ENCODE measurements at regions not wholly inside any gene's neighbourhood (a gene's known extent, or its start where the extent isn't known, plus 50 kb on each side); places are given as distances from the start of the nearest gene placed in this dataset.
"Not testable (repeated sequence)": the region's sequence is repeated elsewhere in the genome, so short reads cannot be mapped to it uniquely, and the experiment has no call there.

DNA sequence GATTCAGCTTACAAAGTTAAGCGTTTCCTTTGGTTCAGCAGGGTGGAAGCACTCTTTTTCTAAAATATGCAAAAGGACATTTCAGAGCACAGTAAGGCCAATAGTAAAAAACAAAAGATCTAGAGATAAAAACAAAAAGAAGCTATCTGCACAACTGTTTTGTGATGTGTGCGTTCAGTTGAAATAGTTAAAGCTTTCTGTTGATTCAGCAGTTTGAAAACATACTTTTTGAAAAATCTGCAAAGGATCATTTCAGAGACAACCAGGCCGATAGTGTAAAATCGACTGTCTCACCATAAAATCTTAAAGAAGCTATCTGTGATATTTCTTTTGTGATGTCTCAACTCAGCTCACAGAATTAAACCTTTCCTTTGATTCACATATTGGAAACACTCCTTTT is 300.0 kb upstream of the ALG10B start:
- DNase-seq, result no peak

DNA sequence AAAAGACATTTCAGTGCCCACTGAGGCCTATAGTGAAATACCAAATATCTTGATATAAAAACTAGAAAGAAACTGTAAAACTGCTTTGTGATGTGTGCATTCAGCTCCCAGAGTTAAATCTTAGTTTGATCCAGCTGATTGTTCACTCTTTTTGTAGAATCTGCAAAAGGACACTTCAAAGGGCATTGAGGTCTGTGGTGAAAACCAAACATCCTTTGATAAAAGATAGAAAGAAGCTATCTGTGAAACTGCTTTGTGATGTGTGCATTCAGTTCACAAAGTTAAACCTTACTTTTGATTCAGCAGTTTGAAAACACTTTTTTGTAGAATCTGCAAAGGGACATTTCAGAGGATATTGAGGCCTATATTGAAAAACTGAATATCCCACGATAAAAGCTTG is 290.7 kb upstream of the ALG10B start:
- no peak for DNase-seq

DNA sequence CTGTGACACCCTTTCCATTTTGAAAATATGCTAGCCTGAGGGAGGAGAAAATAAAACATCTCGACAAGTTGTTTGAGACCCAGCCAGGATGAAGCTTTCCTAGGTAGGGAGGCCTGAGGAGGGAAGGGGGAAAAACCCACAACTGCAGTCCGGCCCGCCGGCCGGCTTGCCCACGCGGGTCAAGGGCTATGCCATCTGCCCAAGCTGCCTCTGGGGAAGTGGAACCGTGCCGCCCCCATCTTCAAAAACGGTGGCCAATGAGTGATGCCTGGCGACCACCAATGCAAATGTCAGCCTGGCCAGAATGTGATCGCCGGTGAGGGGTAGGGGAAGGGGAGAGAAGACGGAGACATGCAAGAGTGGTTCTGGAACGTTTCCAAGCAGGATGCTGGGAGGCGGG is 263.5 kb upstream of the ALG10B start:
- DNase-seq, result no peak

DNA sequence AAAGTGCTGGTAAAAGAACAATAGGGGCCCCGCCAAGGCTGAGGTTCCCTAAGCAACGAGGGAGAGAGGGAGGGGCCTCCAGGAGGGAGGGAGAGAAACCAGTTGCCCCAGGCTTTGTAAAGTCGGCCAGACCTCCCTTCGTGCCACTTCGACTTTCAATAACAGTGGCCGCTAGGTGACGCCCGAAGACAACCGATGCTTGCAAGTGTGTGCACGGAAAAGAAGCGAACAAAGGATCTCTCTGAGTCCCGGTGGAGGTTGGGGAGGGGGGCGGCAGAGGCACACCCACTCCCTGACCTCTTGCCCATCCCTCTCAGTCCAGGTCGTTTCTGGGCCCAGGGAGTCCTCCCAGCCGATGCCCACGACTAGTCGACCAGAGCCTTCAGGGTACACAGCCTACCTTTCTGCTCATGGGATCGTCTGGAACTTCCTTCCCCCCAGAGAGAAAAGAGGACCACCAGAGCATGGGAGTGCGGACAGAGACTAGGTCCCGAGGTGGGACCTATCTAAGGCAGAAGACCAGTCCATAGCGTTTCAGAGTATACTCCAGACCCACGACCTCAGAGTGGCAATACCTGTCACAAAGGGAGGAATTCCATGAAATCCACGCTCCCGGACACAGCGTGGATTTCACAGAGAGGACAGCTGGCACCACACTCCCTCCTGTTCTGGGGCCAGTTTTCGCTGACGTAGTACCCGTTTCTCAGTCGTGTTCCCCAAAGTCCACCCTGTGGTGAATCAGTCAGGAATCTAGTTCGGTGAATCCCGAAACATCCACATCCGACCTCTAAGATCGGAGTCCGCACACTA is 262.7 kb upstream of the ALG10B start:
- DNase-seq, result no peak

DNA sequence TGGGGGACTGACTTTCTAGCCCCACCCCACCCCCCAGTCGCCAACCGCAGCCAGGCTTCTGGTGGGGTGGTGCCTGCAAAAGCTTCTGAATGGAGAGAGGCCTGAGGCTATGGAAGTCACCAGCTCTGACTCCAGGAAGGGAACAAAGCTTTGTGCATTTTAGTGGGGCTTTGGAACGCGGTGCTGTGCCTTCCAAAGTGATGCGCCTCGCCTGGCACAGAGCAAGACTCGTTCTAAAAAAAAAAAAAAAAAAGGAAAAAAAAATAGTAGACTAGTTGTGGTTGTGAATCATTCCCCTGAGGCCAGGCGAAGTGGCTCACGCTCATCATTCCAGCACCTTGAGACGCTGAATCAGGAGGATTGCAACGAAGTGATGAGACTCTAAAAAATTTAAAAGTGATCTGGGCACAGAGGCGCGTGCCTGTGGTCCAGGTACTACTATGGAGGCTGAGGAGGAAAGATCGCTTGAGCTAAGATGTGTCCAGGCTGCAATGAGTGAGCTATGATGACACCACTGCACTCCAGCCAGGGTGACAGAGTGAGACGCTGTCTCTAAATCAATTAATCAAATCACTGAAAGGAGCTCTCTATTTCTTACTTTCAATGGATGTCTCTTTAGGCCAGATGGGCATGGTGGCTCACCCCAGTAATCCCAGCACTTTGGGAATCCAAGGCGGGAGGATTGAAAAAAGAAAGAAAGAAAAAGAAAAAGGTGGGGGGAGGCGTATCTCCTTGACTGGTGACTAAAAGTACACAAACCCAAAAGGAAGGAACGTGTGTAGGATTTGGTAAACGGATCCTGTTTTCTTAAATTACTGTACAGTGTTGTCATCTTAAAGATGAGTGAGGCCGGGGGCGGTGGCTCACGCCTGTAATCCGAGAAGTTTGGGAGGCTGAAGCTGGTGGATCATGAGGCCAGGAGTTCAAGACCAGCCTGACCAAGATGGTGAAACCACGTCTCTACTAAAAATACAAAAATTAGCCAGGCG is 259.6 kb upstream of the ALG10B start:
- DNase-seq, result no peak

DNA sequence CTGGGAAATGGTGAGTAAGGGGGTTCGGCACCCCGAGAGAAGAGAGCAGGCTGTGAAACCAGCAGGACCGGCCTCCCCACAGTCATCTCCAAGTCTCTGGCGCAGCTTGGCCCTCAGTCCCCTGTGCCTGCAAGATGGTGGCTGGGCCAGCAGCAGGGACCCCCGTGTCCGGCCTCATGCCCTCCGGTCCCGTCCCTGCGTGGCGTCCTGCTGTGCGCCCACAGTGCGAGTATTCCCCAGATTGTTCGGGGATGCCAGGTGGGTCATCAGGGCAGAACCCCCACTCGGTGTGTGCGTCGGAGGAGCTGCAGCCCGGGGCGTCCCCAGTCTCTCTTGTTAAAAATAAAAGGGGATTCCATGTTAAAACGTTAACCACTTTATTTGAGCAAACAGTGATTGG is 216.9 kb upstream of the ALG10B start:
- DNase-seq, result no peak

DNA sequence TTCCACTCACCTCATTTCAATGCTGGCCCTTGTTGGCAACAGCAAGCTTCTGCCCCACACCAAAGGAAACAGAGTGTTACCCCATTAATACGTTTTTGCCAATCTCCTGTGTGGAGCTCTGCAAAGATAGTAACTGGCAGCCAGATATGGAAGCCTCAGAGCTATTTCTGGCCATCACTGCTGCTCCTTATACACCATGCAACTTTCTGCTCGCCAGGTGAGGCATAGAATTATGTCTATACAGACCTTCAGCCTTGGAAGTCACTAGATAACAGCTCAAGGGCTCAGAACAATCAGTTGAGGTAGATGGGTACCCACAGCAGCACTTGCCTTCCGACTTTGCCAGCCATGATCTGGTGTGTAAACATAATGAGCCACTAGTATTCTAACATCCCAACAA is 214.8 kb upstream of the ALG10B start:
- no peak for DNase-seq

DNA sequence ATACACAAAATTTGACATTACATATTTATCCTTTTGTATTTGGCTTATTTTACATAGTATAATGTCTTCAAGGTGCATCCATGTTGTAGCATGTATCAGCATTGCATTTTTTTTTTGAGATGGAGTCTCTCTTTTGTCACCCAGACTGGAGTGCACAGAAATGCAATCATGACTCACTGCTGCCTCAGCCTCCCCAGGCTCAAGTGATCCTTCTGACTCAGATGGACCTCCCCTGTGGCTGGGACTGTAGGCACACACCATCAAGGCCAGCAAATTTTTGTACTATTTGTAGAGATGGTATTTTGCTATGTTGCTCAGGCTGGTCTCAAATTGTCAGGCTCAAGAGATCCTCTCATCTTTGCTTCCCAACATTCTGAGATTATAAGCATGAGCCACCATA is 214.4 kb upstream of the ALG10B start:
- no peak for DNase-seq

DNA sequence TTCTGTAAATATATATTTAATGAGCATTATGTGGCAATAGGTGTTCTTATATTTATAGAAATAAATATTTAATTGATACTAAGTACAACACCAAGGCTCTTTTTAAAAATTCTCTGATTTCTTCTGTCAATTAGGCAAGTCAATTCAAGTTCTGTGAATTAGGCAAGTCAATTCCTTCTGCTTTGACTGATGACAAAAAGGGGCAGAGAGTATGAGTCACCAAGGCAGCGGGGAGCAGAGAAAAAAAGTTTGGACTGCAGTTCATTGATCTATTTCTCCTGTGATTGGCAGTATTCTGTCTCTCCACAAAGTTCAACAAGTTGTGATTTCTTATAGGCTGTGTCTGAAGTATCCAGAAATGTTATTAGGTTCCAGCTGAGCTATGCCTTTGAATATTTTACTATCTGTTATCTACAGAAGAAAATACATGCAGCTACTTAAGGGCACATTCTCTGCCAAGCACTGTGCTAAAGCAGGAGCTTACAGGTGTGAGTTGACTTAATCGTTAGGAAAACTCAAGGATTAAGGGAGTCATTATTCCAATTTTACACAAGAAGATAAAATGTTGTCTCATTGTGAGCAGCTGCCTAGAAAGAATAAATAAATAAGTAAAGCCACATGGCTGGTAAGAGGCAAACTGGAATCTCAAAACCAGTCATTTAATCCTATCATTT is 206.4 kb upstream of the ALG10B start:
- DNase-seq, result no peak

DNA sequence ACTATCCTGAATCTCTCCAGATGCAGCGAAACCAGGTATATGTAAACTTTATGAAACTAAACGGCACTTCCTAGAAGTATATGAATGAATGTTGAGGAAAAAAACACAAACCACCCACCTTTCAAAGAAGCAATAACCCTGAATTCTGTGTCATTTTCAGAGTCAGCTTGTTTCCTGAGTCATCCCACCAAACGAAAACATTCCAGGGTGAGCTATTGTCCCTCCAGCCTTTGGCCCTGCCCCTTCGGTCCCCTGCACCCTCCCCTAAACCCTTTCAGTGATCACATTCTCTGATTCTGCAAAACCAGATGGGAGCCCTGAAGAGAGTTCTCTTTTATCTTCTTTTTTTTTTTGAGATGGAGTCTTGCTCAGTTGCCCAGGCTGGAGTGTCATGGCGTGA is 202.6 kb upstream of the ALG10B start:
- DNase-seq, result no peak

DNA sequence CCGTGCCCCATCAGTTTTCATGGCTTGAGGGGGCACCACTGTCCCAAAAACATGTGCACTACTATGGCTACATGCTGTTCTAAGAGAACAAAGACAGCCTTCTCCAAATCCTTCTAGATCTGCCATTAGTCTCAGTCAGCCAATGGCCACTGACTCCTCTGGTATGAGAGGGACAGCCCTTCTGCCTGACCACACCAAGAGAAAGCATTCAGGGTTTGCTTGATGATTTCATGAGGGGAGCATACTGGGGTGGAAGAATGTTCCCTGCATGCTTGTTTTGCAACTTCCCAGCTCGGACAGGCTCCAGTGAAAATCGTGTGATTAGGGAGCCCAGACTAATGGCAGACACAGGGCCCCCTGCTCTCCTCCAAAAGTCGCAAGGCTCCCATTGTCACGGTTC is 199.6 kb upstream of the ALG10B start:
- DNase-seq, result no peak

DNA sequence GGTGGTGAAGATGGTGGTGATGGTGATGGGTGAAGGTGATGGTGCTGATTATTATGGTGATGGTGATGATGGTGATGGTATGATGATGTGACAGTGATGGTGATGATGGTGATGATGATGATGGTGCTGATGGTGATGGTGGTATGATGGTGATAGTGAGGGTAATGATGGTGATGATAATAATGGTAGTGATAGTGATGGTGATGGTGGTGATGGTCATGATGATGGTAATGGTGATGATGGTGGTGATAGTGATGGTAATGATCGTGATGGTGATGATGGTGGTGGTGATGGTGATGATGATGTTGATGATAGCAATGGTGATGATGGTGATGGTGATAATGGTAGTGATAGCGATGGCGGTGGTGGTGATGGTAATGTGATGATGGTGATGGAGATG is 197.9 kb upstream of the ALG10B start:
- no peak for DNase-seq

DNA sequence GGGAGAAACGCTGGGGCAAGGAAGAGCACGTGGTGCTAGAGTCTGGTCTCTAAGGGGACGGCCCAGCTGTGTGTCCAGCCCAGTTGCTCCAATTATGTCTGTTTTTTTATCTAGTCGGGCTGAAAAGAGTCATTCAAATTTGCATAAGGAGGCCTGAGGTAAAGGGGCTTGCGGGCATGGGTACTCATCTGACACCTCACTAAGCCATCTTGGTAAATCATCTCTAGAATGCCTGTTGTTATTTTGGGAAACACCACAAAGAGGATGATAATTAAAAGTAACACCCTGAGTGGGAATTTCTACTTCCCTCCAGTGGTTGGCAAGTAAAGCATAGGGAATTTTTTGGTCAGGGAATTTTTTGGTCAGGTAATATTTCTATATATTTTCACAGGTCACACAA is 196.1 kb upstream of the ALG10B start:
- DNase-seq, result no peak

DNA sequence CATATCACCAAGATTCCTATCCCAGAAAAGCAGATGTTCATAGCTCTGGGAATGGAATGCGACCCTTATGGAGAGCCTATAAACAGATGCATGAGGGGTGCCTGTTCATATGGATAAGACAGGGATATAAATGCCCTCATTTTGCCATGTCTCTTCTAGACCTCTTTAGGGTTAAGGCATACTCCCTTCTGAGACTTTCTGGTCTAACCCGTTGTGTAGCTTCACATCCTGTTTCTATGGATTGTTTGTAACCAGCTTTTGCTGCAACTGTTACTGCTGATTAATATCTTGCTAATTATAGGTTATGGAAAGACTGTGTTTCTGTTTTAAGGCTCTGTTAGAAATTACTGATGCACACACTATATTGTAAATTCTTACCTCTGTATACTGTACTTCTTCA is 193.5 kb upstream of the ALG10B start:
- DNase-seq, result not testable (repeated sequence)

DNA sequence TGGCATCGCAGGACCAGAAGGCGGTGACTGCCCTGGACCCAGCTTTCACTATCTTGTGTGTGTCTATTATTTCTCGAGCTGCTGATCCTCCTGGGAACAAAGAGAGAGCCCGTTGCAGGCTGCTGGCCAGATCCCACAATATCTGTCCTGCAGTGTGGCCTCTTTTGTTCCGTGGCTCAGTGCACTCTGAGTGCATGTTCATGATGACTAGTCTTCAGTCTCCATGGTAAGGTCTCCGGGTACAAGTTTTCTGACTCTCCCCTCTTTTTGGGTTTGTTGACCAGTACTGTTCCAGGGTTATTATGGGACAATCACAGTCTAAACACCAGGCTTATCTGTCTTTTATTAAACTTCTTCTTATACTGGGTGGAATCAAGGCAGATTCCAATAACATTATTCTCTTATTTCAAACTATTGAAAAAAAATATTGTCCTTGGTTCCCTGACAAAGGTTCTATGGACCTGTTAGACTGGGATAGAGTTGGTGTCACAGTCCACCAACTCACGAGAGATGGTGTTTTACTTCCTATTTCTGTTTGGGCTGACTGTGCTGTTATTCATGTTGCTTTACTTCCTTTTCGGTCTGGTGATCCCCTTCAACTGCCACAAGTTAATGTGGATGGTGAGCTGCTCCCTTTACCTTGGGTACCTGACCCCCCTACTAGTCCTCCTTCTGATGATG is 192.9 kb upstream of the ALG10B start:
- no peak for DNase-seq

DNA sequence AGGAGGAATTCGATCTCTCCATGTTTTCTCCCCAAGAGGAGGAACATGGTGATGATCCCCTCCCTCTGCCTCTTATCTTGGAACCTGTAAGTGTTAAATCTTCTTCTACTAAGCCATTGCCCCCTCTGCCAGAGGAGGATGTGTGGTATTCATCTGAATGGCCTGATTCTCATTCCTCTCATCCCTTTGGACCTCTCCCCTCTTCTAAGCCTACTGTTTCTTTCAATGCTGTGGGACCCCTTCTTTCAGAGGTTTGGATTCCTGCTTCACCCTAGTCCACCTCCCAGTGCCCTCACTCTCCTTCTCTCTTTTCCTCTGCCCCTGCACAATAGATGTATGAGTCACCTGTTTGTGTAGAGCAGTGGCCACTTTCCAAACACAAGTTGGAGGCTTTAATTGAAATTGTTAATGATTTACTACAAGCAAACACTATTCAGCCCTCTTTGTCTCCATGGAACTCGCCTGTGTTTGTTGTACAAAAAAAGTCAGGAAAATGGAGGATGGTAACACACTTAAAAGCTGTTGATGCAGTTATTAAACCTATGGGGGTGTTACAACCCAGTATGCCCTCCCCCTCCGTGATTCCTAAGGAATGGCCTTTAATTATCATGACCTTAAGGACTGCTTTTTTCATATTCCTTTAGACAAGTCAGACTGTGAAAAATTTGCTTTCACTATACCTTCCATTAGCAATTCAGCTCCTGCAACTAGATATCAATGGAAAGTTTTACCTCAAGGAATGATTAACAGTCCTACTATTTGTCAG is 192.1 kb upstream of the ALG10B start:
- DNase-seq, result no peak

DNA sequence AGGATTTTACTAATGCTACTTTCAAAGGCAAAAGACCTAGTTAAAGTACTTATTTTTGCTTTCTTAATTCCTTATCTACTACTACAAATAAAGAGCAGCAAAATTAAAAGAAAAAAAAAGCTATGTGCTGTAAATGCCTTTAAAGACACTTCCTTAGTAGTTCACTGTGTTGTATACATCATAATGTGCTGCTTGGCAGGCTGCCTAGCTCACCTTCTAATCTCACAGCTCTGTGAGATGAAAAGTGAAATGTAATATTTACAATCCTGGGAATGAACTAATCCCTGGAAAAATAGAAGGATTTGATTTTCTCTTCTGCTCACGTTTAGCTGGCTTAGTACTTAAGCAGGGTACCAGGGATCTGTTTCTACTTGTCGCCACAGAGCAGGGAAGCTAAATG is 184.4 kb upstream of the ALG10B start:
- DNase-seq, result no peak

DNA sequence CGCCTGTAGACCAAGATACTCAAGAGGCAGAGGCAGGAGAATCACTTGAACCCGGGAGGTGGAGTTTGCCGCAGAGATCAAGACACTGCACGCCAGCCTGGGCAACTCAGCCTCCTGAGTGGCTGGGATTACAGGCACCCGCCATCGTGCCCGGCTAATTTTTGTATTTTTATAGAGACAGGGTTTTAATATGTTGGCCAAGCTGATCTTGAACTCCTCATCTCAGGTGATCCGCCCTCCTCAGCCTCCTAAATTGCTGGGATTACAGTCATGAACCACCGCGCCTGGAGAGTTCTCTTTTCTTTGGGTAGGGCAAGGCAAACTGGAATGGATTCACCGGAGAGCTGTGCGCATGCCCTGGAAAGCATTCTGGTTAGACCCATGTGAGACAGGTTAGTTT is 179.3 kb upstream of the ALG10B start:
- no peak for DNase-seq

DNA sequence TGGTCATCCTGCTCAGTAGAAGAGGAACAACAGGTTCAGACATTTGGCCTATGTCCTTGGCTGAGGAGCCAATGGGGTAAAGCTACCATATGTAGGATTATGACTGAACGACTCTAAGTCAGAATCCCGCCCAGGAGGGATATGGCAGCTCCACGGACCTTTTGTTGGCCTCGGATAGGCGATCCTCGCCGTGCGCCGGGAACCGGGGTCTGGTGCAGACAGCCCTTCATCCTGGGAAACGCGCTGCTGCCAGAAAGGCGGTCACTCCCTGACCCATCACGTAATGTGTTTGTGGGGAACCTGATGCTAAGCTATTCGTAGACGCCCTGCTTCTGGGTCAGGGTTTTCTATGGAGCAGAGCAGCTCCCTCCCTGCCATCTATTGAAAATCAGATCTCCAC is 178.9 kb upstream of the ALG10B start:
- no peak for DNase-seq

DNA sequence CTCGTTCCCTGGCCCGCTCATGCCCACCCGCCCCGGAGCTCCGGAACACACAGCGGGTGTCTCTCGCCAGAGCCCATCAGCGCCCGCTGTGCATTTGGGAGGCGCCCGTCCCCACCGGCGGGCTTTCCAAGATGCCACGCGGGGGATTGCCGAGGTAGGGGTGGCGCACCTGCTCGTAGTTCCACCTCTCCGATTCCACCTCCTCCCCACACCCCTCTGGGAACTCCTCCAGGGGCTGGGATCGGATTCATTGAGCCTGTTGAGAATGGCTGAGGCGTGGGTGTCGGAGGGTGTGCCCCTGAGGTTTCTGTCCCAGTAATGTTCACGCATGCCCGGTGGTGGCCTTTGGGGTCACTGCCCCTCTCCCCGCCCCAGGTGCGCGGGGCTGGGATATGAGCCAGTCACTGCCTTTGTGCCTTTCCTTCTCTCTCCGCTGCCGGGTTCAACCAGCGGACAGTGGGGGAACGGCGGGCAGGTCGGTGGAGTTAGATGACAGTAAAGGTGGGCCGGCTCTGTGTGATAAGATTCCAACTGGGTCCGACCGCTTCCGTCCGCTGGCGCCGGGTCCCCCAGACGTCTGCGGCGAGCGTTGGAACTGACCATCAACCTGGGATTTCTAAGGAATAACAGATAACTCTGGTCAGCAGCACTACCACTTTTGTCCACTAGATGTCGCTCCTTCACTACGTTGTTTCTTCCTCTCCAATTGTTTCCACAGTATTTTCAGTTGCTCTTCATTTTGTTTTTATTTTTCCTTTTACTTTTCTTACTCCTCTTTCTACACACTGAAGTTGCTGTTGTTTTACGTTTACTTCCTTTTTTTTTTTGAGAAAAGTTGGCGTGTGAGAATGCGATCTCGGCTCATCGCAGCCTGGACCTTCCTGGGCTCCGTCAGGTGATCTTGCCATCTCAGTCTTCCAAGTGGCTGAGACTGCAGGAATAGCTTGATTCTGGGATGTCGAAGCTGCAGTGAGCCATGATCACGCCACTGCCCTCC is 178.1 kb upstream of the ALG10B start:
- peak; percentile 73 to 82 for DNase-seq

DNA sequence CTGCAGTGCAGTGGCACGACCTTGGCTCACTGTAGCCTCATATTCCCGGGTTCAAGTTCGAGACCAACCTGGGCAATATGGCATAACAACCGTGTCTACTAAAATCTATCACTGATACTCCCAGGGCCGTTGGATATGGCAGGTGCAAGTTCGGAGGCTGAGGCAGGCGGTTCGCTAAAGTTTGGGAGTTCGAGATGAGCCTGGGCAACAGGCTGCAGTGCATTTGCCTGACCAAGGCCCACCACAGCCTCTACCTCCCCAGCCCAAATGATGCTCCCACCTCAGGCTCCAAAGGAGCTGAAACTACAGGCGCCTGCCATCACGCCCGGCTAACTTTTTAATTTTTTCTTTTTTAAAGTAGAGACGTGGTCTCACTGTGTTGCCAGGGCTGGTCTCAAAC is 177.1 kb upstream of the ALG10B start:
- no peak for DNase-seq
